C4-2B (cell line): ENCODE measurements at regions not wholly inside any gene's neighbourhood (a gene's known extent, or its start where the extent isn't known, plus 50 kb on each side); places are given as distances from the start of the nearest gene placed in this dataset.

Source experiments
- ZFX ChIP-seq: fragments of 450-650 bp; IDR thresholded peaks from 2 replicates; pipeline ENCODE4 v1.6.1; 2017
- TF ChIP-seq, protein P1 (sequence below): fragments of 450-650 bp; conservative IDR thresholded peaks from 2 replicates; pipeline ENCODE4 v1.5.1; 2017; ENCODE audit warnings: mild to moderate bottlenecking

- TF ChIP-seq, protein P1, sequence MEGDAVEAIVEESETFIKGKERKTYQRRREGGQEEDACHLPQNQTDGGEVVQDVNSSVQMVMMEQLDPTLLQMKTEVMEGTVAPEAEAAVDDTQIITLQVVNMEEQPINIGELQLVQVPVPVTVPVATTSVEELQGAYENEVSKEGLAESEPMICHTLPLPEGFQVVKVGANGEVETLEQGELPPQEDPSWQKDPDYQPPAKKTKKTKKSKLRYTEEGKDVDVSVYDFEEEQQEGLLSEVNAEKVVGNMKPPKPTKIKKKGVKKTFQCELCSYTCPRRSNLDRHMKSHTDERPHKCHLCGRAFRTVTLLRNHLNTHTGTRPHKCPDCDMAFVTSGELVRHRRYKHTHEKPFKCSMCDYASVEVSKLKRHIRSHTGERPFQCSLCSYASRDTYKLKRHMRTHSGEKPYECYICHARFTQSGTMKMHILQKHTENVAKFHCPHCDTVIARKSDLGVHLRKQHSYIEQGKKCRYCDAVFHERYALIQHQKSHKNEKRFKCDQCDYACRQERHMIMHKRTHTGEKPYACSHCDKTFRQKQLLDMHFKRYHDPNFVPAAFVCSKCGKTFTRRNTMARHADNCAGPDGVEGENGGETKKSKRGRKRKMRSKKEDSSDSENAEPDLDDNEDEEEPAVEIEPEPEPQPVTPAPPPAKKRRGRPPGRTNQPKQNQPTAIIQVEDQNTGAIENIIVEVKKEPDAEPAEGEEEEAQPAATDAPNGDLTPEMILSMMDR = no peak
- no peak for TF ChIP-seq ZFX
Observed at GRCh38 chr16:17830651-17831050, 359.9 kb upstream of the XYLT1 start.
